Lower lobe of right lung (tissue), 2 donors: ENCODE measurements at regions not wholly inside any gene's neighbourhood (a gene's known extent, or its start where the extent isn't known, plus 50 kb on each side); places are given as distances from the start of the nearest gene placed in this dataset.

ENCODE experiments used
- ATAC-seq, 2 donors: fragments of 200-7000 bp; cut with Tn5 transposase; one replicate each; pipeline ENCODE4 v1.9.1; 2020 to 2022; ENCODE audit warnings: mild to moderate bottlenecking in 2 of 2, moderate library complexity in 2 of 2
- DNase-seq: peaks from one replicate; pipeline ENCODE4 v3.0.0-alpha.2; 2020
- H3K27ac ChIP-seq: fragments of 200-600 bp; one replicate; pipeline ENCODE4 v1.8.0; 2022
- H3K27me3 ChIP-seq: fragments of 200-600 bp; one replicate; pipeline ENCODE4 v1.8.0; 2022; ENCODE audit warnings: low read depth
- H3K36me3 ChIP-seq: fragments of 200-600 bp; one replicate; pipeline ENCODE4 v1.8.0; 2022; ENCODE audit warnings: mild to moderate bottlenecking
- H3K4me1 ChIP-seq: fragments of 200-600 bp; one replicate; pipeline ENCODE4 v1.8.0; 2022
- H3K4me3 ChIP-seq: fragments of 200-600 bp; one replicate; pipeline ENCODE4 v1.8.0; 2022; ENCODE audit warnings: mild to moderate bottlenecking
- H3K9me3 ChIP-seq: fragments of 200-600 bp; one replicate; pipeline ENCODE4 v1.8.0; 2022
- intact Hi-C: fragments of 100-400 bp; cut with DNase I; formaldehyde crosslinking; loops from one replicate; pipeline ENCODE4 v1.11.0; 2022
- TF ChIP-seq, protein P1 (sequence below): fragments of 200-600 bp; IDR thresholded peaks from one replicate; pipeline ENCODE4 v1.8.0; 2022; ENCODE audit warnings: antibody characterized with exemption, mild to moderate bottlenecking
- donor health status: DM: no; HTN: yes; CAD: no; lungs with severe emphysema.

DNA sequence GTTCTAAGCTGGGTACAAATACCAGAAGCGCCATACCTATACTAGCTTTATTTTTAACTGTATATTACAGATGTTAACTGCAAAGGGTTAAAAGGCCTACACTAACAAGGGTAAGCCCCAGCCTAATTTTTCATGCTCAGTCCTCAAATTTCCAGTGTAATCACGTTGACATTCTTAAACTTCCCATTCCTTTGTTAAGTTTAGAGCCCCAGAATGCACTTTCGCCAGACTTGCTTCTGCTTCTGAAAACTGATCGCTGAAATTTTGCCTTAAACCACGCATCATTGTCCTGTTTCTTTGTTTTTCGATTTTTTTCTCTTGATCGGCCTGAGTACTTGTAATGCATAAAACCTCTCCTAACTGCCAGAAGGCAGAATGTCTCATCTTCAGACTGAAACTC lies 2141.9 kb upstream of the AGA start:
- H3K4me1 ChIP-seq: no peaks in the 10 kb centered on the region
- no peak overlapping the region for H3K4me3 ChIP-seq
- no peaks in the 10 kb centered on the region for H3K36me3 ChIP-seq
- no peak overlapping the region for H3K27ac ChIP-seq
- TF ChIP-seq, protein P1, sequence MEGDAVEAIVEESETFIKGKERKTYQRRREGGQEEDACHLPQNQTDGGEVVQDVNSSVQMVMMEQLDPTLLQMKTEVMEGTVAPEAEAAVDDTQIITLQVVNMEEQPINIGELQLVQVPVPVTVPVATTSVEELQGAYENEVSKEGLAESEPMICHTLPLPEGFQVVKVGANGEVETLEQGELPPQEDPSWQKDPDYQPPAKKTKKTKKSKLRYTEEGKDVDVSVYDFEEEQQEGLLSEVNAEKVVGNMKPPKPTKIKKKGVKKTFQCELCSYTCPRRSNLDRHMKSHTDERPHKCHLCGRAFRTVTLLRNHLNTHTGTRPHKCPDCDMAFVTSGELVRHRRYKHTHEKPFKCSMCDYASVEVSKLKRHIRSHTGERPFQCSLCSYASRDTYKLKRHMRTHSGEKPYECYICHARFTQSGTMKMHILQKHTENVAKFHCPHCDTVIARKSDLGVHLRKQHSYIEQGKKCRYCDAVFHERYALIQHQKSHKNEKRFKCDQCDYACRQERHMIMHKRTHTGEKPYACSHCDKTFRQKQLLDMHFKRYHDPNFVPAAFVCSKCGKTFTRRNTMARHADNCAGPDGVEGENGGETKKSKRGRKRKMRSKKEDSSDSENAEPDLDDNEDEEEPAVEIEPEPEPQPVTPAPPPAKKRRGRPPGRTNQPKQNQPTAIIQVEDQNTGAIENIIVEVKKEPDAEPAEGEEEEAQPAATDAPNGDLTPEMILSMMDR: no peak
- no peaks in the 10 kb centered on the region for H3K9me3 ChIP-seq
- ATAC-seq: no peak
- intact Hi-C loops: no loop called here
- H3K27me3 ChIP-seq: no peaks in the 10 kb centered on the region
- no peak for DNase-seq

DNA sequence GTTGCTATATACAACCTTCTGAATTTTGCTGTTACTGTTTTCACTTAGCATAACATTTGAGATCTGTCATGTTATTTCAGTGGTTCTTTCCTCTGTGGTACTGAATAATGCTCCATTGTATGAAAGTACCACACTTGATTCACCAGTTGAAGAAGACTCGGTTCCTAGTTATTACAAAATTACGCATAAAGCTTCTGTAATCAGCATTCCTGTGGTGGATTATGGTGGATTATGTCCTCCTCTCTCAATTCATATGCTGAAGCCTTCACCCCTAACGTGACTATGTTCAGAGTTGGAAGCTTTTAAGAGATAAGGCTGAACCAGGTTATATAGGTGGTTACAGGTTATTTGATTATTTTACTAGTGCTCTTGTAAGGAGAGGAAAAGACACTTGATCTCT lies 2143.5 kb upstream of the AGA start:
- ATAC-seq: no peak
- no peak for DNase-seq
- intact Hi-C loops: no loop called here
- Histone ChIP-seq H3K4me1 (no peaks in the 10 kb centered on the region), H3K9me3 (no peaks in the 10 kb centered on the region), H3K27ac (no peak overlapping the region), H3K36me3 (no peaks in the 10 kb centered on the region), H3K27me3 (no peaks in the 10 kb centered on the region), H3K4me3 (no peak overlapping the region)
- TF ChIP-seq, protein P1: no peak

DNA sequence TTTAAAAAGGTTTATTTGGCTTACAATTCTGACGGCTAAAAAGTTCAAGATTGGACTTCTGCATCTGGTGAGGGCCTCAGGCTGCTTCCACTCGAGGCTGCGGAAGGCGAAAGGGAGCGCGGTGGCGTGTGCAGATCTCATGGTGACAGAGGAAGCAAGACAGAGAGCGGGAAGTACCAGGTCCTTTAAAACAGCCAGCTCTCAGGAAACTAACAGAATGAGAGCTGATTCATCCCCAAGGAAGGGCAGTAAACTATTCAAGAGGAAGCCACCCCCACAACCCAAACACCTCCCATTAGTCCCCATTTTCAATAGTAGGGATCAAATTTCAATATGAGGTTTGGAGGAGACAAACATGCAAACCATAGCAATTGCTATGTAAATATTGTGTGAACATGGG lies 2144.2 kb upstream of the AGA start:
- DNase-seq (no peak), ATAC-seq (no peak)
- Histone ChIP-seq H3K9me3 (no peaks in the 10 kb centered on the region), H3K27ac (no peak overlapping the region), H3K4me1 (no peaks in the 10 kb centered on the region), H3K27me3 (no peaks in the 10 kb centered on the region), H3K4me3 (no peak overlapping the region), H3K36me3 (no peaks in the 10 kb centered on the region)
- TF ChIP-seq, protein P1: no peak
- intact Hi-C loops: no loop called here

DNA sequence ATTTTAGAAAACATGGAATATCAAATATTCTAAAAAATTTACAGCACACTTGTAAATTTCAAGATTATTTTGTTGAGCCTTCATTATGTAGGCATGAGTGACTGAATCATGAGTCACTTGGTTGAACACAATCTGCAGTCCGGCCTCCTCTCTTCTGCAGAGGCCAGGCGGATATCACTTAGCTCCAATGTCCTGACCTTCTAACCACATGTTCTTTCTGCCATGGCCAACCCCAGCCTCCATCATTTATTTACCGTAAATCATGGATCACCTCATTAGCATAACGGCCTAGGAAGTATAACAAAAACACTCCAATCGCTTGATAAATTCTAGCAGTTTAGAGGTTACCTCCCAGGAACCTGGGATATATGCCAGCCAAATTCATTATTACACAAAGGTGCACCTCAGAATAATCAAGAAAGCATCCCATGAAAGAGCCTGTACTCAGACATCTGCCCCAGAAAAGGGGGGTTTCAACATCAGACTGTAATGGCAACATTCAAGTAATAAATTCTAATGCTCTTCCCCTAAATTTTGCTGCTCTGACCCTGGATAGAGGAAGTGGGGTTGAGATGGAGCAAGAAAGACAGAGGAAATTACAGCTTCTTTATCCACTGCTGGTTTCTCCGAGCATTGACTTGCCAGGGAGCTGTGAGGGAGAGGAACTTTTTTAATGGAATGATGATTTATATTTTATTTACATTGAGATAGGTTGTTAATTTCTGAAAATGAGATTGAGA lies 2153.6 kb upstream of the AGA start:
- ATAC-seq: no peak
- no peak for DNase-seq

DNA sequence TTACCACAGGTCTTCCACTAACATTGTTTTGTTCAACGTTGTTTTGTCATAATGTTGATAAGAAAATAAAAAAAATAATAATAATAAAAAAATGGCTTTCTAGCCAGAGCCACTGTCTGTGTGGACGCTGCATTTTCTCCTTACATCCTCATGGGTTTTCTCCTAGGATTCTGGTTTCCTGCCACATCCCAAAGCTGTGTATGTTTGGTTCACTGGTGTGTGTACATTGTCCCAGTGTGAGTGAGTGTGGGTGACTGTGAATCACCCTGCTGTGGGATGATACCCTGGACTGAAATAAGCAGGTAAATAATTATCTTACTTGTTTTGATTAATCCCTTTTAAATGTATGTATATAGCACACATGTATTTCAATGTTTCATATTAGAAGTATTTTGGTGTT lies 2154.4 kb upstream of the AGA start:
- TF ChIP-seq, protein P1: no peak

More for the DNA sequence above, 2153.6 kb upstream of the AGA start:
- TF ChIP-seq, protein P1: no peak
- Histone ChIP-seq H3K36me3 (no peaks in the 10 kb centered on the region), H3K27ac (no peak overlapping the region), H3K4me1 (no peaks in the 10 kb centered on the region), H3K27me3 (no peaks in the 10 kb centered on the region), H3K9me3 (no peaks in the 10 kb centered on the region), H3K4me3 (no peak overlapping the region)
- intact Hi-C loops: no loop called here

More for the DNA sequence above, 2154.4 kb upstream of the AGA start:
- Histone ChIP-seq H3K9me3 (no peaks in the 10 kb centered on the region), H3K27me3 (no peaks in the 10 kb centered on the region), H3K4me1 (no peaks in the 10 kb centered on the region), H3K4me3 (no peak overlapping the region), H3K27ac (no peak overlapping the region), H3K36me3 (no peaks in the 10 kb centered on the region)
- DNase-seq: no peak
- ATAC-seq: no peak
- intact Hi-C loops: no loop called here
